PC-3 (cell line): ENCODE measurements at regions not wholly inside any gene's neighbourhood (a gene's known extent, or its start where the extent isn't known, plus 50 kb on each side); places are given as distances from the start of the nearest gene placed in this dataset.

Experiments
- ATAC-seq: fragments of 200-7000 bp; cut with Tn5 transposase; 2 replicates; pipeline ENCODE4 v1.9.1; 2020; ENCODE audit warnings: mild to moderate bottlenecking, moderate library complexity
- BruUV-seq: library from RNA; stranded (reverse); fragments of 400-500 nt; replicated peaks from 2 replicates; lab custom pipeline; 2021; lab: Mats Ljungman, UMichigan
- CTCF ChIA-PET: fragments of 300-600 bp; sonication (Branson Sonifier 250); formaldehyde crosslinking; loops from one replicate; lab custom pipeline; 2022; ENCODE audit warnings: antibody characterized with exemption; lab: Charles Lee
- POLR2A ChIA-PET: fragments of 300-600 bp; sonication (Branson Sonifier 250); formaldehyde crosslinking; loops from one replicate; lab custom pipeline; 2022; ENCODE audit warnings: antibody characterized with exemption; ENCODE audit not compliant: unreplicated experiment; lab: Charles Lee
- DNase-seq: peaks from one replicate; pipeline ENCODE4 v3.0.0-alpha.2; 2015
- H2AFZ ChIP-seq: fragments of 300-600 bp; sonication (generic); 2 replicates; pipeline ENCODE4 v1.6.0; 2016; ENCODE audit warnings: antibody characterized with exemption, low read length
- H3F3A ChIP-seq: fragments of 300-600 bp; sonication (generic); one replicate; pipeline ENCODE4 v1.6.0; 2017; ENCODE audit warnings: antibody characterized with exemption, low read length, control low read depth, mild to moderate bottlenecking; ENCODE audit not compliant: unreplicated experiment
- H3K27ac ChIP-seq: fragments of 300-600 bp; sonication (generic); 2 replicates; pipeline ENCODE4 v1.5.1; 2016; ENCODE audit warnings: mild to moderate bottlenecking, low read length
- H3K27me3 ChIP-seq: fragments of 300-600 bp; sonication (generic); 2 replicates; pipeline ENCODE4 v1.6.1; 2016; ENCODE audit warnings: low read length, mixed read lengths
- H3K36me3 ChIP-seq: fragments of 300-600 bp; sonication (generic); 2 replicates; pipeline ENCODE4 v1.6.1; 2016; ENCODE audit warnings: low read depth, mixed run types, low read length, mixed read lengths
- H3K4me1 ChIP-seq: fragments of 300-600 bp; sonication (generic); 2 replicates; pipeline ENCODE4 v1.5.1; 2016; ENCODE audit warnings: low read length; ENCODE audit not compliant: insufficient read depth
- H3K4me2 ChIP-seq: fragments of 300-600 bp; sonication (generic); 2 replicates; pipeline ENCODE4 v1.6.0; 2016; ENCODE audit warnings: low read length
- H3K4me3 ChIP-seq: fragments of 300-600 bp; sonication (generic); 2 replicates; pipeline ENCODE4 v1.5.1; 2016; ENCODE audit warnings: mild to moderate bottlenecking, low read length, mixed read lengths
- H3K79me2 ChIP-seq: fragments of 300-600 bp; sonication (generic); 2 replicates; pipeline ENCODE4 v1.6.1; 2017; ENCODE audit warnings: low read length, mixed read lengths
- H3K9ac ChIP-seq: fragments of 300-600 bp; sonication (generic); 2 replicates; pipeline ENCODE4 v1.6.0; 2016; ENCODE audit warnings: mild to moderate bottlenecking, low read length
- H3K9me2 ChIP-seq: fragments of 300-600 bp; sonication (generic); replicated peaks from 2 replicates; pipeline ENCODE4 v1.6.1; 2016; ENCODE audit warnings: mixed run types, low read length, mixed read lengths
- H3K9me3 ChIP-seq: fragments of 300-600 bp; sonication (generic); 2 replicates; pipeline ENCODE4 v1.6.1; 2016; ENCODE audit warnings: low read length, mixed read lengths
- H4K20me1 ChIP-seq: fragments of 300-600 bp; sonication (generic); 2 replicates; pipeline ENCODE4 v1.6.1; 2016; ENCODE audit warnings: low read length, mixed read lengths
- EZH2 ChIP-seq: fragments of 300-600 bp; sonication (generic); IDR thresholded peaks from one replicate; pipeline ENCODE4 v1.6.1; 2017; ENCODE audit warnings: antibody characterized with exemption, mild to moderate bottlenecking, low read length; ENCODE audit not compliant: unreplicated experiment
- EZH2phosphoT487 ChIP-seq: fragments of 300-600 bp; sonication (generic); IDR thresholded peaks from 2 replicates; pipeline ENCODE4 v1.6.1; 2018; ENCODE audit warnings: mild to moderate bottlenecking, antibody characterized with exemption, low read length, borderline replicate concordance
- intact Hi-C: fragments of 100-400 bp; cut with micrococcal nuclease; formaldehyde crosslinking; loops from 2 replicates; pipeline ENCODE4 v1.9.0; 2023
- TF ChIP-seq, protein P1 (sequence below): fragments of 300-600 bp; sonication (generic); conservative IDR thresholded peaks from 2 replicates; pipeline ENCODE4 v1.5.1; 2017; ENCODE audit warnings: antibody characterized with exemption, low read depth, mild to moderate bottlenecking, low read length

DNA sequence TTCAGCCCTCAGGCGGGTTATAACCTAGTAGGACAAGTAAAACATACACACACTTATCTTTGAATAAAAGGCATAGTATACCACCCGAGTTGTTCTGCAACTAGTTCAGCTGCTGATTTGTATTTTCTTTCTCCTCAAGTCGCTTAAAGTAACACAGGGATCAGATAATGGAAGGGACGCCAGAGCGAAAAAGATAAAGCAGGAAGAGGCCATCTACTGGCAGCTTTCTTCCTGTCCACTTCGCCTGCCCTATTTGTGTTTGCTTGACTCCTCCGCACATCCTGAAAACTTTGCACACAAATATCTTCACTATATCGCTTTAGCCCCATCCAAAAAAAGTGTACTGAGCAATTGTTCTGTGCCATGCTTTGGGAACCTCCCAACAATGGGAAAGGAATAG is 238.0 kb upstream of the SOX21 start:
- Histone ChIP-seq H4K20me1 (no peaks in the 10 kb centered on the region), H3K4me1 (no peaks in the 10 kb centered on the region), H3K4me3 (no peak overlapping the region), H3F3A (no peaks in the 10 kb centered on the region), H3K36me3 (no peaks in the 10 kb centered on the region), H3K27ac (no peak overlapping the region), H3K9ac (no peak overlapping the region), H3K4me2 (no peak overlapping the region), H3K27me3 (no peaks in the 10 kb centered on the region), H3K79me2 (no peaks in the 10 kb centered on the region), H2AFZ (no peak overlapping the region), H3K9me3 (no peaks in the 10 kb centered on the region), H3K9me2 (no peaks in the 10 kb centered on the region)
- ChIA-PET POLR2A (no interaction called here), CTCF (interaction anchor here (0.5 kb wide), 1 partner anchor 291 kb away, joined by 5 read pairs; no protein-coding TSS in a partner anchor)
- no peak for TF ChIP-seq EZH2phosphoT487
- TF ChIP-seq, protein P1, sequence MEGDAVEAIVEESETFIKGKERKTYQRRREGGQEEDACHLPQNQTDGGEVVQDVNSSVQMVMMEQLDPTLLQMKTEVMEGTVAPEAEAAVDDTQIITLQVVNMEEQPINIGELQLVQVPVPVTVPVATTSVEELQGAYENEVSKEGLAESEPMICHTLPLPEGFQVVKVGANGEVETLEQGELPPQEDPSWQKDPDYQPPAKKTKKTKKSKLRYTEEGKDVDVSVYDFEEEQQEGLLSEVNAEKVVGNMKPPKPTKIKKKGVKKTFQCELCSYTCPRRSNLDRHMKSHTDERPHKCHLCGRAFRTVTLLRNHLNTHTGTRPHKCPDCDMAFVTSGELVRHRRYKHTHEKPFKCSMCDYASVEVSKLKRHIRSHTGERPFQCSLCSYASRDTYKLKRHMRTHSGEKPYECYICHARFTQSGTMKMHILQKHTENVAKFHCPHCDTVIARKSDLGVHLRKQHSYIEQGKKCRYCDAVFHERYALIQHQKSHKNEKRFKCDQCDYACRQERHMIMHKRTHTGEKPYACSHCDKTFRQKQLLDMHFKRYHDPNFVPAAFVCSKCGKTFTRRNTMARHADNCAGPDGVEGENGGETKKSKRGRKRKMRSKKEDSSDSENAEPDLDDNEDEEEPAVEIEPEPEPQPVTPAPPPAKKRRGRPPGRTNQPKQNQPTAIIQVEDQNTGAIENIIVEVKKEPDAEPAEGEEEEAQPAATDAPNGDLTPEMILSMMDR, result peak; percentile 33; the same call in 1 of the 2 replicates
- no peak for TF ChIP-seq EZH2
- peak; percentile 55; the same call in 1 of the 2 replicates for ATAC-seq
- BruUV-seq, result no TSS peak
- DNase-seq, result no peak
- intact Hi-C loops, result loop anchor here (2.0 to 10.0 kb wide), 2 partner anchors 166 to 234 kb away; no protein-coding TSS in a partner anchor

DNA sequence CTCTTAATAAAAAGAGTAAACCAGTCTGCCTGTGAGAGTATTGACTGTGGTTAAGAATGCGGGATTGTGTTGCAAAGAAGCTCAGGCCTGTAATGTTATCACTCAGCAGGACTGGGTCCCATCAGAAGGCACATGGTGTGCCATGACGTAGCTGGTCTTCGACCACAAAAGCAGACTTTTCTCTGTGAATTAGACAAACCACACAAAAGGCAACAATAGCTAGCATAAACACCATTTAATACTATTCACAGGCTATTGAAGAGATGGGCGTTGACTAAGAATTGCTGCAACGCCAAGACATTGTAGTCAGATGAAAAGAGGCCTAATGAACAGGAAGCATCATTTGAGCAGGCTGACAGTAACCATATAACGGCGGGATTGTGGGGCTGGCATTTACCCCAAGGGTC is 235.6 kb upstream of the SOX21 start:
- intact Hi-C loops, result no loop called here
- BruUV-seq, result no TSS peak
- TF ChIP-seq EZH2, result no peak
- no peak for TF ChIP-seq EZH2phosphoT487
- TF ChIP-seq, protein P1, result no peak
- no peaks in the 10 kb centered on the region for H4K20me1 ChIP-seq
- H3K79me2 ChIP-seq, result no peaks in the 10 kb centered on the region
- H3K9me2 ChIP-seq, result no peaks in the 10 kb centered on the region
- ChIA-PET CTCF (interaction anchor here (0.6 kb wide), 1 partner anchor 206 kb away, joined by 3 read pairs; no protein-coding TSS in a partner anchor), POLR2A (no interaction called here)
- H2AFZ ChIP-seq, result peak overlapping the region; percentile 48; the same call in 1 of the 2 replicates
- H3K9me3 ChIP-seq, result no peaks in the 10 kb centered on the region
- H3K4me2 ChIP-seq, result no peak overlapping the region
- no peak overlapping the region for H3K9ac ChIP-seq
- H3K36me3 ChIP-seq, result no peaks in the 10 kb centered on the region
- H3F3A ChIP-seq, result no peaks in the 10 kb centered on the region
- no peak overlapping the region for H3K4me3 ChIP-seq
- no peak overlapping the region for H3K27ac ChIP-seq
- no peak for DNase-seq
- H3K4me1 ChIP-seq, result no peaks in the 10 kb centered on the region
- ATAC-seq, result no peak
- no peaks in the 10 kb centered on the region for H3K27me3 ChIP-seq

DNA sequence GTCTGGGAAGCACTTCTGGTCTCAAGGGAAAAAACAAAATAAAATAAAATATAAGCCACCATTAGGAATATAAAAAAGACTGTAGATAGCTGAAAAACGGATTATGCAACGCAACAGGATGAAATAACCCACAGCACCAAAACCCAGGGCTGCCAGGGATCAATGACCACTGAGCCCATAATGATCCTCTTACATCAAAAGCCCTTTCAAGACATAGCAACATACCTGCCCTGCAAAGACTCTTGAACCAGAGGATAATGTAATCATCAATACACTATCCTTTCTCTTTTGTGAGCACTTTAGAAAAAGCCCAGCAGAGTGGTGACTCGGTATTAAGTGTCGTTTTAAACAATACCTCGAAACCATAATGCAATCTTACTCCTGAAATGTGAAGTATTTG is 235.0 kb upstream of the SOX21 start:
- intact Hi-C loops, result no loop called here
- no peak overlapping the region for H3K27ac ChIP-seq
- H3K4me2 ChIP-seq, result no peak overlapping the region
- no TSS peak for BruUV-seq
- H3K9ac ChIP-seq, result no peak overlapping the region
- DNase-seq, result peak; percentile 35
- TF ChIP-seq EZH2 (no peak), EZH2phosphoT487 (no peak)
- TF ChIP-seq, protein P1, result no peak
- H3K4me1 ChIP-seq, result no peaks in the 10 kb centered on the region
- H3K36me3 ChIP-seq, result no peaks in the 10 kb centered on the region
- ChIA-PET CTCF (no interaction called here), POLR2A (no interaction called here)
- no peak overlapping the region for H3K4me3 ChIP-seq
- H3F3A ChIP-seq, result no peaks in the 10 kb centered on the region
- no peaks in the 10 kb centered on the region for H4K20me1 ChIP-seq
- no peak for ATAC-seq
- no peaks in the 10 kb centered on the region for H3K79me2 ChIP-seq
- H3K9me2 ChIP-seq, result no peaks in the 10 kb centered on the region
- H2AFZ ChIP-seq, result peak overlapping the region; percentile 48; the same call in 1 of the 2 replicates
- H3K9me3 ChIP-seq, result no peaks in the 10 kb centered on the region
- H3K27me3 ChIP-seq, result no peaks in the 10 kb centered on the region
